Fibroblast of peridontal ligament (primary cell): ENCODE measurements at regions not wholly inside any gene's neighbourhood (a gene's known extent, or its start where the extent isn't known, plus 50 kb on each side); places are given as distances from the start of the nearest gene placed in this dataset.
"Not testable (repeated sequence)": the region's sequence is repeated elsewhere in the genome, so short reads cannot be mapped to it uniquely, and the experiment has no call there.

Experiments used
- DNase-seq: peaks from one replicate; pipeline ENCODE4 v3.0.0-alpha.2; 2010; ENCODE audit errors: extremely low read depth

GRCh38 chr5:82754759-82755158 is 322.4 kb downstream of the TMEM167A start:
- no peak for DNase-seq

- DNase-seq = peak; percentile 21
Observed at GRCh38 chr5:82754036-82754746, 323.0 kb downstream of the TMEM167A start.

DNA sequence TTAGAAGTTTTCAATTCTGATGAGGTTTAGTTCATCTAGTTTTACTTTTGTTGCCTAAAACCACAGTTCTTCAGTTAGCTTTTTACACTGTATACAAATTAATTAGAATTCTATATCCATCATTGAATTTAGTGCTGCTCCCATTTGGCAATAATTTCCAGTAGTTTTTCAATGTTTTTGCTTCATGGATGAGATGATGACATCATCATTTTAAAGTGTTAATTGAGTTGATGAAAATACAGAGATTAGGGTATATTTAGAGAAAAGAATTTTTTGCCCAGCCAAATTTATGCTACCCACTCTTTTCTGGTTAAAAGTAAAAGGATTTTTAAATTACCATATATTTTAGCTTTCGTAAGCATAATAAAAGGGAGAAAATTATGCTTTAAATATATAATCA is 323.8 kb downstream of the TMEM167A start:
- no peak for DNase-seq

GRCh38 chr5:82749461-82749820 is 327.8 kb downstream of the TMEM167A start:
- no peak for DNase-seq

DNA sequence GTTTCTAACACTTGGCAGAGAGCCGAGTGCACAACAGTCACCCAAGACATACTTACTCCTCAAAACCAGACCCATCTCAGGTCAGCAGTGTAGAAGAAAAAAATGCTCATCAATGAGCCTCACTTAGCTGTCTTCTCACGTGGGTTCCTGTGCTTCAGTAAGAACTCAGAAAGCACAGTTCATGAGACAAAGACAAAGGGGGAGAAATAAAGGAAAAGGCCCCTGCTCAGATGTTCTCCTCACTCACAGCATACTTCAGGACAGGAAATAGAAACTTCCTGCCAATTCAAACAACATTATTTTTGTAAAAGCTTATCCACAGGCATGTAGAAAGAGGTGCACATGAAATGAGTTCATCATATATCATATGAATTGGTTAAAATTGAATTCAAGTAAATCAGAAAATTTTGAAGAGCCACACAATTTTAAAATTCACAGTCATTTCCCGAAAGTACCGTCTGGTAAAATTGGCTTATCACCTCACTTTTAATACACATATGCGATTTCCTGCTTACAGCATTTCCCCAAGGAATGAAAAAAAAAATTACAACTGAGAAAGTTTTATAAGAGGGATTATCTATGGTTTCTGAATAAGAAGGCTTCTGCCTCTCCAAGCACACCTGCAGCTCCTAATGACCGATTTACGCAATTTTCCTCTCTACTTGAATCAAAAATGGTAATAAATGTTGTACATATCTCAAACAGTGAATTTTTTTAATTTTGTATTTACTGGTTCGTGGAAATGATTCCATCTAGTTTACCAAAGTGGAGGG is 328.3 kb downstream of the TMEM167A start:
- DNase-seq = no peak

DNA sequence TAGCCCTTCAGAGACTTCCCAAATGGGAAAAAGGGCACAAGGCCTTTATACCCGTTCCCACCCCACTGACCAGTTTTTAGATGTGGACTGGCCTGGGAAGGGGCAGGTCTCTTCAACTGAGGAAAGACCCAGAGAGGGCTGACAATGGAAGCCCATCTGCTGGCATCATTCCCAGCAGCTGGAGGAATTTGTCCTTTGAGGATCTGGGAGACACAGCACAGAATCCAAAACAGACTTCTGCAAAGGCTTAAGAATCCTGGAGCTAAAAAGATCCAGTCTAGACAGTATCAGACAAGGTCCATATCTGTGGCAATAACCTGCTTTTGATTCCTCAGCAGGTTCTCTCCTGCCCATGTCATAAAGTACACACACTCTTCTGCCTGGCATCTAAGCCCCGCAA is 329.2 kb downstream of the TMEM167A start:
- DNase-seq = no peak

GRCh38 chr5:82745016-82745415 is 332.2 kb downstream of the TMEM167A start:
- no peak for DNase-seq

DNA sequence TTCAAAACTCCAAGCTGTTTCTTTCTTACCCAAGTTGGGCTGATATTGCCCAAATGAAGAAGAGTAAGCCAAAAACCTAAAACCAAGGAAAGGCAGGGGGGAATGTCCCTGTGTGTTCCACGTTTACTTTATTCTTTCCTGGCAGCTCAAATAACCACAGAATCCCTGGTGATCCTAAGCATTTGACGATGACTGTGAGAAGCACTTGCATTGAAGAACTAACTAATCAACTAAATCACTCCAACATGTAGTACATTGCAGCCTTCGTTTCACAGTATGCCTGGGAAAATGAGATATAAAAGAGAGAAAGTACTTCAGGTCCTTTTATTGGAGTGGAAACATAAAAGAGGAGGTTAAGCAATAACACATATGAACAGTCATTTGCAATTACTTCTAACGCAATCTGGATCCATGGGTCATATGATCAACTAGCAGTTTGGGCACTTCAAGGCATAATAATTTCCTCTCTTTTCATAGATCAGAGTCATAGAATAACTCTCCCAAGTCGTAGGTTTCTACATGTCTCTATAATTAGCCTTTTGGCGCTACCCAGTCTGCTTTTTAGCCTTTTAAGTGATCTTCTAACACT is 338.4 kb downstream of the TMEM167A start:
- DNase-seq = peak; percentile 73

DNA sequence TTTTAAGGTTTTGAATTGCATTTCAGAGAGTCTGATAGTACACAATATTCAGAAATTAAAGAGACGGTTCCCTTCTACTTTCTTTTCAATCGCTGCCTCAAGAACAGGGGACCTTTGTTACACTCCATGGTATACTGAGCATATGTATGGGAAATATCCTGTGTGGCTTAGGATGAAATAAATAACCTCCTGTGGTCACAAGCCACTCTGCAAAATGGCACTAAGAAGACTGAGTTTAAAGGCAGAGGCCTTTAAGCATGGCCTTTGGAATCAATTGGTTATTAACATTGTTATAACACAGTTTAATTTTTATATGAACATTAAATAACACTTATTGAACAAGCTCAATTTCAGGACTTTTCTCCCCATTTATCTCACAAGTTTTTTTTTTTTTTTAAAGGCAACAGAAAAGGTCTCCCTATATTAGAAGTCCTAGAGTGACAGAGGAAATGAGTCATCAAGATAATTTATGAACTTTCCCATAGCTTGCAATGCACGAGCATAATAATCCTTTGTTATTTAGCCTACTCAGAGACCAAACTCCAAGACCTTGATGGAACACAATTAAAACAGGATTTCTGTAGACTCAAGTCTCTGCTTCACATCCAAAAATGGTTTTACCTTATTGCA is 341.9 kb downstream of the TMEM167A start:
- no peak for DNase-seq

DNA sequence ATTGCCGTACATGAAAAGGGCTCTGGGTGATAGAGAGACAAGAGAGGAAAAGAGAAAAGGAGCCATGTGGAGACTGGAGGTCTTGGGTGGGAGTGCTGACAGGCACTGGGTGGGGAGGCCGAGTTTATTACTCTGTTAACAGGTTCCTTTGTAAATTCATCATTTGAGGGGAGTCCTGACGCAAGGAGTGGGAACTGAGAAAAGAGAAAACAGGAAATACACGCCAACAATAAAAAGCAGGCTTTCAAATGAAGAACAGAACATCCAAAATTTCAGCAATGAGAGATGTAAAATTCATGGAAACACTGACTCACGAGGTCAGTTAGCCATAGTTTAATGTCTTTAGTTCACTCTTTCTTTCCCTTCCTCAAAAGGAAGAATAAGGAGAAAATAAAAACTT is 342.8 kb downstream of the TMEM167A start:
- DNase-seq = no peak

- no peak for DNase-seq
Observed at GRCh38 chr5:82730913-82731312, 346.3 kb downstream of the TMEM167A start.

DNA sequence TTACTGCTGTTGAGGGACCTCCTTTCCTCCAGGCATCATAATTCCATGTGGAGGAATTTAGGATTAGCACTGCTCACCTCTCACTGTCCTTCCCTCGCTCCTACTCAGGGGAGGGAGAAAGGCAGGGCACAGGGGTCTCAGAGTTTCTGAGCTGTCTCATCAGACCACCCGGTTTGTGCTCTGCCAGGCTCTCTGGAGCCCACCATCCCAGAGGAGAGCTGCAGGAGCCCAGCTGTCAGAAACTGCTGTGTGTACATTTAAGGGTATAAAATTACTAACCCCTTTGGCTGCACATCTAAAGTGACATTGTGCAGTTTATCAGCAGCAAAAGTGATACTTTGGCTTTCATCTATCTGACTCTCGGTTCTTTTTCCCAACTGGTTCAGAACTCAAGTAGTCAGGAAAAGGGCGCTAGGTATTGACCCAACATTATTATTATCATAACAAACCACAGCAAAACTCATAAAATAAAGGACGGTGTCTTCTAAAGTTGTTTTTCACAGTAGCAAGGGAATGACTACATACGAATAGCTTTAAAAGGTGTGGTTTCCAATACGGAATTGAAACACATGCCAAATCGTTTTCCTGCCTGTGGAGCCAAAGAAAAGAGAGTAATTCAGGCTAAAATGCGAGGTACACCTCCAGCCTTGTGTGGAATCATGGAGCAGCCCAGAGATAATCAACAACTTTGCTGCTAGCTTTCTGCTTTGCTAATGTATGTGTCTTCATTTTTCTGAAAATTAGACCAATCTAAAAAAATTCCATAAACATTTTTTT is 348.1 kb downstream of the TMEM167A start:
- DNase-seq = no peak

GRCh38 chr5:82723168-82723567 is 354.0 kb downstream of the TMEM167A start:
- DNase-seq = no peak

DNA sequence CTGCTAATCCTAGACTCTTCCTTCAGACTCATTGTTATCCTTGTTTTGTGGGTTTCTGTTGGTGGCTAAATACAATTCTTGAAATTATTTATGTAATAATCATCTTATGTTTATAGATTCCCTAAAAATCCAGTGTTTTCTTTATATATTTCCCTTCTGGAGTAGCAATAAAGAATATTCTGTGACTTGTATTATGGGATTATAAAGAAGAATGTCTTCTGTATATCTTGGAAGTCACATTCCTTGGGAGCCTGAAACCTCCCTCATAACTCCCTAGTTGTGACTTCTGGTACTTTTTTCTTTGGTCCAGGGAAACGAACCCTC is 356.1 kb downstream of the TMEM167A start:
- DNase-seq = peak; percentile 13

DNA sequence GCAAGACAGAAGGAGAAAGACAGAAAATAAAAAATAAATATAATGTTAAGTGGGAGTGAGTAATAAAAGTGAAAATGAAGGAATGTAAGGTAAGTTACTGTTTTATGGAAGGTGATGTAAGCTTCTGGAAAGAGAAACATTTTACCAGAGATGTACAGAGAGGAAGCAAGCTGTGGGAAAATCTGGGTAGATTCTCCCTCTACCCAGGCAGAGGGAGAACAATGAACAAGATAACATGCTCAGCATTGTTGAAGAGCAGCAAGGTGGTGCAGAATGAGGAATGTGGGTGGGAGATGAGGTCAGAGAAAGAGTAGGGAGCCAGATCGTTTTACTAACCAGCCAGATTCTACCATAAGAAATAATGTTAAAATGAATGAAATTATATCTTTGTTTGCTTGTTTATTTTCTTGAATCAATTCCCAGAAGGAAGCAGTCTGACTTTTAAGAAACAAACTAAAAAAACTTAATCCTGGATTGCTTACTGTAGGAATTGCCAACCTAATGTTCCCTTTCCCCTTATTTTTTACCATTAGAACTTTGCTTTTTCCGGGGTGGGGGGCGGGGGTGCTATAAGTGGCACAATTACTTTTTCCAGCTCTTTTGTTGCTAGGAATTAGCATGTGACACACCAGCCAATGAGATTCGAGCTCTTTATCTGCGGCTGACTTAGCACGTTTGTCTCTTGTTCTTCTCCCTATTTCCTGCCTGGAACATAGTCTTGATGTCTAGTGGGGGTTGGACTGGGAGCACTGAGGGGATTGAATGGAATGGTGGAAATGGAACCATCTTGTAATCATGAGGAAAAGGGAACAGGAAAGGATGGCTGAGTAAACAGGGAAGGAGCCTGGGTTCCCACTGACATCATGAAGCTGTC is 356.7 kb downstream of the TMEM167A start:
- no peak for DNase-seq

- peak; percentile 13 for DNase-seq
Observed at GRCh38 chr5:82719368-82719767, 357.8 kb downstream of the TMEM167A start.

- DNase-seq = no peak
Observed at GRCh38 chr5:82717738-82718137, 359.5 kb downstream of the TMEM167A start.

- not testable (repeated sequence) for DNase-seq
Observed at GRCh38 chr5:82714732-82715131, 362.5 kb downstream of the TMEM167A start.

DNA sequence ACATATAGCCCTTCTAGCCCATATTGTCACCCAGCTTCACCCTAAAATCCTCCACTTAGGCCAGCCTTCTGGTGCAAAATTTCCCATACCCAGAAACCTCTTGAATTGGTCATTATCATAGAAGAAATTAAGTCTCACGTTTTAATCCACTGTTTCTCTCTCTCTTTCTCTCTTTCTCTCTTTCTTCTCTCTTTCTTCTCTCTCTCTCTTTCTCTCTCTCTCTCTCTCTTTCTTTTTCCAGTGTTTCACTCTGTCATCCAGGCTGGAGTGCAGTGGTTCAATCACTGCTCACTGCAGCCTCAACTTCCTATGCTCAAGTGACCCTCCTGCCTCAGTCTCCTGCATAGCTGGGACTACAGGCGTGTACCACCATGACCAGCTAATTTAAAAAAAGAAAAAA is 363.4 kb downstream of the TMEM167A start:
- no peak for DNase-seq

DNA sequence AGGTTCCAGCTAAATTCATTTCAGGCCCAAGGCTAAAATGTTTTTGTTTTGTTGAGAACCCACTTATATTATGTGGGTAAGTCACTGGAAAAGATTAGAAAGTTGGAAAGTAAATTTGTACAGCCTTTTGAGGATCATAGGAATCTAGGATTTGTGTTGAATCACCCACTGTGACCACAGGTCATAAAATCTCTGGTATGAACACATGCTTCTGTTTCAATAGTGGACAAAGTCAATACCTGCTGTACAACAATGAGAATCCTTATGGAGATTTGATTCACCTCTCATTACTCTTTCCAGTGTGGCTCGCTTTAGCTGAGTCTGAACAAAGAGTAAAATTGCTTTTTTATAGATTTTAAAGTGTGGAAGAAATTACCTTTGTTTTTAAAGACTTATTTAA is 369.5 kb downstream of the TMEM167A start:
- no peak for DNase-seq

GRCh38 chr5:82704381-82704780 is 372.8 kb downstream of the TMEM167A start:
- no peak for DNase-seq
